Omental fat pad (tissue), 3 donors: ENCODE measurements at regions not wholly inside any gene's neighbourhood (a gene's known extent, or its start where the extent isn't known, plus 50 kb on each side); places are given as distances from the start of the nearest gene placed in this dataset.

Source experiments
- ATAC-seq: fragments of 150-250 bp; one replicate; pipeline ENCODE4 v1.9.1; 2016; ENCODE audit warnings: mild to moderate bottlenecking, moderate library complexity; ENCODE audit not compliant: low FRiP score
- DNase-seq: peaks from one replicate; pipeline ENCODE4 v3.0.0-alpha.2; 2019; ENCODE audit warnings: low spot score
- CTCF ChIP-seq, 3 donors: fragments of 450-650 bp; IDR thresholded peaks; one replicate each; pipeline ENCODE4 v1.5.1; 2016 to 2017; ENCODE audit warnings: antibody characterized with exemption in 3 of 3, mild to moderate bottlenecking in 3 of 3, moderate library complexity in 2 of 3

- no peak for DNase-seq
- ATAC-seq, result no peak
- TF ChIP-seq CTCF (IDR thresholded peaks at IDR 0.05), result no peak
Measured at GRCh38 chr10:129308953-129309564, 158.0 kb upstream of the MGMT start.

GRCh38 chr10:129309565-129309964 is 157.5 kb upstream of the MGMT start:
- TF ChIP-seq CTCF (IDR thresholded peaks at IDR 0.05), result no peak
- no peak for DNase-seq
- no peak for ATAC-seq

GRCh38 chr10:129310881-129311280 is 156.2 kb upstream of the MGMT start:
- ATAC-seq (no peak), DNase-seq (no peak)

GRCh38 chr10:129319934-129320333 is 147.1 kb upstream of the MGMT start:
- TF ChIP-seq CTCF (IDR thresholded peaks at IDR 0.05), result no peak
- no peak for DNase-seq
- ATAC-seq, result no peak

More at GRCh38 chr10:129310881-129311280, 156.2 kb upstream of the MGMT start:
- no peak for TF ChIP-seq CTCF (IDR thresholded peaks at IDR 0.05)

- ATAC-seq, result no peak
- TF ChIP-seq CTCF (IDR thresholded peaks at IDR 0.05), result no peak
- DNase-seq, result no peak
Measured at GRCh38 chr10:129320340-129320739, 146.7 kb upstream of the MGMT start.

GRCh38 chr10:129321727-129322126 is 145.3 kb upstream of the MGMT start:
- DNase-seq (no peak), ATAC-seq (no peak)
- no peak for TF ChIP-seq CTCF (IDR thresholded peaks at IDR 0.05)
